SK-N-SH treated with all-trans-retinoic acid at 6 μM for 48 hours (cell line): ENCODE measurements at regions not wholly inside any gene's neighbourhood (a gene's known extent, or its start where the extent isn't known, plus 50 kb on each side); places are given as distances from the start of the nearest gene placed in this dataset.

Source experiments
- ARNTL ChIP-seq: fragments of 450-650 bp; formaldehyde crosslinking; IDR thresholded peaks from 2 replicates; pipeline ENCODE4 v1.5.0; 2020; ENCODE audit warnings: low read depth, mild to moderate bottlenecking, moderate library complexity, borderline replicate concordance
- BACH2 ChIP-seq: fragments of 250-450 bp; sonication (Bioruptor Pico); IDR thresholded peaks from 2 replicates; pipeline ENCODE4 v1.9.0; 2021; ENCODE audit warnings: mild to moderate bottlenecking, borderline replicate concordance
- CSDC2 ChIP-seq: fragments of 250-450 bp; sonication (Bioruptor Pico); IDR thresholded peaks from 2 replicates; pipeline ENCODE4 v1.5.0; 2020; ENCODE audit warnings: mild to moderate bottlenecking, moderate library complexity
- GLIS3 ChIP-seq: fragments of 250-450 bp; sonication (Bioruptor Pico); IDR thresholded peaks from 2 replicates; pipeline ENCODE4 v1.5.0; 2020; ENCODE audit warnings: mild to moderate bottlenecking, moderate library complexity
- OSR1 ChIP-seq: fragments of 250-450 bp; sonication (Bioruptor Pico); IDR thresholded peaks from 2 replicates; pipeline ENCODE4 v1.8.0; 2022; ENCODE audit warnings: moderate library complexity, mild to moderate bottlenecking, inconsistent platforms
- PATZ1 ChIP-seq: fragments of 250-450 bp; sonication (Bioruptor Pico); IDR thresholded peaks from 2 replicates; pipeline ENCODE4 v1.8.0; 2020; ENCODE audit warnings: mild to moderate bottlenecking, moderate library complexity, borderline replicate concordance
- TOX ChIP-seq: fragments of 250-450 bp; sonication (Bioruptor Pico); IDR thresholded peaks from 2 replicates; pipeline ENCODE4 v1.8.0; 2021; ENCODE audit warnings: mild to moderate bottlenecking, moderate library complexity, borderline replicate concordance
- ZC3H10 ChIP-seq: fragments of 250-450 bp; sonication (Bioruptor Pico); IDR thresholded peaks from 2 replicates; pipeline ENCODE4 v1.5.1; 2021; ENCODE audit warnings: mild to moderate bottlenecking, moderate library complexity
- ZFP3 ChIP-seq: fragments of 250-450 bp; sonication (Bioruptor Pico); IDR thresholded peaks from 2 replicates; pipeline ENCODE4 v1.5.0; 2020; ENCODE audit warnings: mild to moderate bottlenecking, moderate library complexity
- ZFP30 ChIP-seq: fragments of 450-650 bp; formaldehyde crosslinking; IDR thresholded peaks from 2 replicates; pipeline ENCODE4 v1.5.0; 2022; ENCODE audit warnings: mild to moderate bottlenecking, moderate library complexity
- ZNF565 ChIP-seq: fragments of 450-650 bp; formaldehyde crosslinking; conservative IDR thresholded peaks from 2 replicates; pipeline ENCODE4 v1.5.0; 2020; ENCODE audit warnings: low read depth, mild to moderate bottlenecking, moderate library complexity
- TF ChIP-seq, protein P1 (sequence below): fragments of 250-450 bp; sonication (Bioruptor Pico); IDR thresholded peaks from 2 replicates; pipeline ENCODE4 v1.8.0; 2021; ENCODE audit warnings: low read depth, mild to moderate bottlenecking, moderate library complexity, borderline replicate concordance
- TF ChIP-seq, protein P2 (sequence below): fragments of 250-450 bp; sonication (Bioruptor Pico); IDR thresholded peaks from 2 replicates; pipeline ENCODE4 v1.5.1; 2021; ENCODE audit warnings: mild to moderate bottlenecking, moderate library complexity

DNA sequence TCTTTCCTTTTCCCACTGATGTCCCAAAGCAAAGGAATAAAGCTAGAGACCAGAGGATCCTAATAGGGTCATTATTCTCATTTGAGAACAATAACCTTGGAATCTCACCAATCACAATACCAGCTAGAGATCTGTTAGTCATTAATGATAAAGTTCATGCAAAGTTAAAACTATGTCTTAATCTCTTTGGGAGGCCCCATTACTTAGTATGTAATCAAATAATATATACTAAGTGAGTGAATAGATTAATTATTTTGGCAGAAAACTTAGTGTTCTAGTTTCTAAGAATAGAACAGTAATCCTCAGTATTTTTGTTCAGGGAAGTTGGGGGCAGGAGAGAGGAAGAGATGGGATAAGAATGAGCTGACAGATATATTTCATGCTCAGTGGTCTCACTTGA is 227.2 kb downstream of the MTERF1 start:
- TF ChIP-seq OSR1: no peak
- no peak for TF ChIP-seq CSDC2
- no peak for TF ChIP-seq ZNF565
- TF ChIP-seq BACH2 (CRISPR knock-in tag): no peak
- TF ChIP-seq ZFP30: no peak
- TF ChIP-seq ZC3H10 (CRISPR knock-in tag): no peak
- peak; percentile 46; the same call in 1 of the 2 replicates for TF ChIP-seq ZFP3 (CRISPR knock-in tag)
- TF ChIP-seq GLIS3 (CRISPR knock-in tag): no peak
- TF ChIP-seq, protein P1, sequence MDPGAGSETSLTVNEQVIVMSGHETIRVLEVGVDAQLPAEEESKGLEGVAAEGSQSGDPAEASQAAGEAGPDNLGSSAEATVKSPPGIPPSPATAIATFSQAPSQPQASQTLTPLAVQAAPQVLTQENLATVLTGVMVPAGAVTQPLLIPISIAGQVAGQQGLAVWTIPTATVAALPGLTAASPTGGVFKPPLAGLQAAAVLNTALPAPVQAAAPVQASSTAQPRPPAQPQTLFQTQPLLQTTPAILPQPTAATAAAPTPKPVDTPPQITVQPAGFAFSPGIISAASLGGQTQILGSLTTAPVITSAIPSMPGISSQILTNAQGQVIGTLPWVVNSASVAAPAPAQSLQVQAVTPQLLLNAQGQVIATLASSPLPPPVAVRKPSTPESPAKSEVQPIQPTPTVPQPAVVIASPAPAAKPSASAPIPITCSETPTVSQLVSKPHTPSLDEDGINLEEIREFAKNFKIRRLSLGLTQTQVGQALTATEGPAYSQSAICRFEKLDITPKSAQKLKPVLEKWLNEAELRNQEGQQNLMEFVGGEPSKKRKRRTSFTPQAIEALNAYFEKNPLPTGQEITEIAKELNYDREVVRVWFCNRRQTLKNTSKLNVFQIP: no peak; the same call in 1 of the 2 replicates
- no peak for TF ChIP-seq PATZ1 (CRISPR knock-in tag)
- TF ChIP-seq, protein P2, sequence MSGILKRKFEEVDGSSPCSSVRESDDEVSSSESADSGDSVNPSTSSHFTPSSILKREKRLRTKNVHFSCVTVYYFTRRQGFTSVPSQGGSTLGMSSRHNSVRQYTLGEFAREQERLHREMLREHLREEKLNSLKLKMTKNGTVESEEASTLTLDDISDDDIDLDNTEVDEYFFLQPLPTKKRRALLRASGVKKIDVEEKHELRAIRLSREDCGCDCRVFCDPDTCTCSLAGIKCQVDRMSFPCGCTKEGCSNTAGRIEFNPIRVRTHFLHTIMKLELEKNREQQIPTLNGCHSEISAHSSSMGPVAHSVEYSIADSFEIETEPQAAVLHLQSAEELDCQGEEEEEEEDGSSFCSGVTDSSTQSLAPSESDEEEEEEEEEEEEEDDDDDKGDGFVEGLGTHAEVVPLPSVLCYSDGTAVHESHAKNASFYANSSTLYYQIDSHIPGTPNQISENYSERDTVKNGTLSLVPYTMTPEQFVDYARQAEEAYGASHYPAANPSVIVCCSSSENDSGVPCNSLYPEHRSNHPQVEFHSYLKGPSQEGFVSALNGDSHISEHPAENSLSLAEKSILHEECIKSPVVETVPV: 0 out of 2 replicates have a peak, but pooled peaks have one; percentile 48
- no peak for TF ChIP-seq TOX (CRISPR knock-in tag)
- no peak for TF ChIP-seq ARNTL (CRISPR knock-in tag)
